AG09309 (cell line): ENCODE measurements at regions not wholly inside any gene's neighbourhood (a gene's known extent, or its start where the extent isn't known, plus 50 kb on each side); places are given as distances from the start of the nearest gene placed in this dataset.

Source experiments
- DNase-seq: peaks from one replicate; pipeline ENCODE4 v3.0.0-alpha.2; 2010; ENCODE audit warnings: low read depth
- H3K4me3 ChIP-seq: 2 replicates; pipeline ENCODE4 v1.5.1; 2011; ENCODE audit warnings: mild to moderate bottlenecking, low read depth, low read length, moderate library complexity; ENCODE audit not compliant: control insufficient read depth
- CTCF ChIP-seq: IDR thresholded peaks from 2 replicates; pipeline ENCODE4 v1.5.1; 2011; ENCODE audit warnings: mild to moderate bottlenecking, low read depth, low read length, inconsistent platforms; ENCODE audit not compliant: insufficient read depth, control insufficient read depth; ENCODE audit errors: missing control alignments

- TF ChIP-seq CTCF, result no peak
- H3K4me3 ChIP-seq, result no peak overlapping the region
- no peak for DNase-seq
Measured at GRCh38 chr2:236866542-236867340, 218.9 kb upstream of the COPS8 start.

- no peak overlapping the region for H3K4me3 ChIP-seq
- TF ChIP-seq CTCF, result no peak
- peak; percentile 10 for DNase-seq
Measured at GRCh38 chr2:236867441-236868260, 218.0 kb upstream of the COPS8 start.

GRCh38 chr2:236870370-236870769, 215.3 kb upstream of the COPS8 start:
- no peak for DNase-seq
- no peak overlapping the region for H3K4me3 ChIP-seq
- no peak for TF ChIP-seq CTCF

GRCh38 chr2:236871500-236872001, 214.1 kb upstream of the COPS8 start:
- H3K4me3 ChIP-seq, result no peak overlapping the region
- no peak for TF ChIP-seq CTCF
- DNase-seq, result peak; percentile 96

- no peak for DNase-seq
- no peak overlapping the region for H3K4me3 ChIP-seq
- TF ChIP-seq CTCF, result no peak
Measured at GRCh38 chr2:236872015-236872414, 213.7 kb upstream of the COPS8 start.

GRCh38 chr2:236872981-236873380, 212.7 kb upstream of the COPS8 start:
- H3K4me3 ChIP-seq, result no peak overlapping the region
- no peak for TF ChIP-seq CTCF
- no peak for DNase-seq
